ENCODE measurements at regions not wholly inside any gene's neighbourhood (a gene's known extent, or its start where the extent isn't known, plus 50 kb on each side); places are given as distances from the start of the nearest gene placed in this dataset.

DNA sequence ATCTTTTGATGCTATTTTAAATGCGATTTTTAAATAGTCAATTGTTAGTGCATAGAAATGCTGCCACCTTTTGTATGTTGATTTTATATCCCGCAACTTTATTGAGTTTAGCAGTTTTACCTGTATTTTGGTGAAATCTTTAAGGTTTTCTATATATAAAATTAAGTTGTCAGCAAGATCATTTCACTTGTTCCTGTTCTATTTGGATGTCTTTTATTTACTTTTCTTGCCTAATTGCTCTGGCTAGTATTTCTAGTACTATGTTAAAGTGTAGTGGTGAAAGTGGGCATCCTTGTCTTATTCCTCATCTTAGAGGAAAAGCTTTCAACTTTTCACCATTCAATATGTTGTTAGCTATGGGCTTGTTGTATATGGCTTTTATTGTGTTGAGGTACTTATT lies 813.3 kb upstream of the CELF2 start:
- TF ChIP-seq, protein P1, sequence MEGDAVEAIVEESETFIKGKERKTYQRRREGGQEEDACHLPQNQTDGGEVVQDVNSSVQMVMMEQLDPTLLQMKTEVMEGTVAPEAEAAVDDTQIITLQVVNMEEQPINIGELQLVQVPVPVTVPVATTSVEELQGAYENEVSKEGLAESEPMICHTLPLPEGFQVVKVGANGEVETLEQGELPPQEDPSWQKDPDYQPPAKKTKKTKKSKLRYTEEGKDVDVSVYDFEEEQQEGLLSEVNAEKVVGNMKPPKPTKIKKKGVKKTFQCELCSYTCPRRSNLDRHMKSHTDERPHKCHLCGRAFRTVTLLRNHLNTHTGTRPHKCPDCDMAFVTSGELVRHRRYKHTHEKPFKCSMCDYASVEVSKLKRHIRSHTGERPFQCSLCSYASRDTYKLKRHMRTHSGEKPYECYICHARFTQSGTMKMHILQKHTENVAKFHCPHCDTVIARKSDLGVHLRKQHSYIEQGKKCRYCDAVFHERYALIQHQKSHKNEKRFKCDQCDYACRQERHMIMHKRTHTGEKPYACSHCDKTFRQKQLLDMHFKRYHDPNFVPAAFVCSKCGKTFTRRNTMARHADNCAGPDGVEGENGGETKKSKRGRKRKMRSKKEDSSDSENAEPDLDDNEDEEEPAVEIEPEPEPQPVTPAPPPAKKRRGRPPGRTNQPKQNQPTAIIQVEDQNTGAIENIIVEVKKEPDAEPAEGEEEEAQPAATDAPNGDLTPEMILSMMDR (IDR thresholded peaks at IDR 0.05), result no peak
- no peak for TF ChIP-seq POLR2A (IDR thresholded peaks at IDR 0.05)

All from esophagus squamous epithelium (tissue), 4 donors.